GM18499 (cell line): ENCODE measurements at regions not wholly inside any gene's neighbourhood (a gene's known extent, or its start where the extent isn't known, plus 50 kb on each side); places are given as distances from the start of the nearest gene placed in this dataset.

ENCODE experiments used
- ATAC-seq: cut with Tn5 transposase; IDR thresholded peaks from one replicate; pipeline ENCODE4 v1.9.1; 2021; ENCODE audit warnings: moderate number of reproducible peaks; ENCODE audit not compliant: insufficient read depth, unreplicated experiment

DNA sequence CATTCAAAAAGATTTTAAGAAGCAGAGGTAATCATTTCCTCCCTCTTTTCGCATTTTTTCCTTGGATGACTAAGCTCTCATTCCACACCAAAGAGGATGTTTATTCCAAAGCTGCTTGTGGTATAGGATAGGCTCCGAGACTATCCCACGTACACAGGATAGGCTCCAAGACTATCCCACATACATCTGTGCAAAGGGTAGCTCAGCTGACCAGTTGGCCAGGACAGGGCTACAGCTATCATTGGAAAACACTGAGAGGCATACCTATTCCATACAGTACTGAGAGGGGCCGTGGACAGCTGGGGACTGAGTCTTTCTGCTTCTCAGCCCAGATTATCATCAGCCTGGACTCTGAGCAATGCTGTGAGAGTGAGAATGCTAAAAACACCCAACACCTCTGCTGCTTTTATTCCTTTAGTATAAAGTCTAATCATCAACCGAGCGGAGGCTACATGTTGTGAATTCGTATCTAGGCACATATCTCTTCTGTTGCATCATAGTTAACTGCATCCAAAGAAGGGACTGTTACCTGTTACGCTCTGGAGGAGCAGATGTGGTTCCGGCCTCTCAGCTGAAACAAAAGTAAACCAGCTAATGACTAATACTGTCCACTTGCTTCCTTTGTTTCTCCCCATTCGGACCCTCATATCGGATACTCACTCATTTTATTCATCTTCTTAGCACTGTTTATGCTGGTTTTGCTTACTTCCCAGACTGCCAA lies 141.0 kb downstream of the TNFSF18 start:
- ATAC-seq: no peak

DNA sequence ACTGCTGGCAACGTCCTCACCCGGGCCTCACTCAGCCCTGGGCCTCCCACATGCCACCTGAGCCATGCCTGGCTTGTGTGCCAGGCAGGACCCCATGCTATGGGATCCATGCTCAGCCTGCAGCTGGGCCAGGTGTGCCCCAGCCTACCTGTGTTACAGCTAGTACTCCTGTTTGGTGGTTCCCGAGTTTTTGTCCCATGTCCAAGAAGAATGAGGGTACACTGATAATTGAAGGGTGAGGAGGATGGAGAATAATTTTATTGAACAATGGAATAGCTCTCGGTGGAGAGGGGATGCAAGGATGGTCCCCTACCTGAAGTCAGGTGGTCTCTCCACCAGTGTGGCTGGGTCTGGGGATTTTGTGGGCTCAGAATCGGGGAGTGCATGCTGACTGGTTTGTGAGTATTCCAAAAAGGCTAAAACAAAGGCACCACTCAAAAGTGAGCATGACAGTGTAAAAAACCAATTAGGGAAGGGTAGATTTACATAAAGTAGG lies 137.9 kb downstream of the TNFSF18 start:
- no peak for ATAC-seq

DNA sequence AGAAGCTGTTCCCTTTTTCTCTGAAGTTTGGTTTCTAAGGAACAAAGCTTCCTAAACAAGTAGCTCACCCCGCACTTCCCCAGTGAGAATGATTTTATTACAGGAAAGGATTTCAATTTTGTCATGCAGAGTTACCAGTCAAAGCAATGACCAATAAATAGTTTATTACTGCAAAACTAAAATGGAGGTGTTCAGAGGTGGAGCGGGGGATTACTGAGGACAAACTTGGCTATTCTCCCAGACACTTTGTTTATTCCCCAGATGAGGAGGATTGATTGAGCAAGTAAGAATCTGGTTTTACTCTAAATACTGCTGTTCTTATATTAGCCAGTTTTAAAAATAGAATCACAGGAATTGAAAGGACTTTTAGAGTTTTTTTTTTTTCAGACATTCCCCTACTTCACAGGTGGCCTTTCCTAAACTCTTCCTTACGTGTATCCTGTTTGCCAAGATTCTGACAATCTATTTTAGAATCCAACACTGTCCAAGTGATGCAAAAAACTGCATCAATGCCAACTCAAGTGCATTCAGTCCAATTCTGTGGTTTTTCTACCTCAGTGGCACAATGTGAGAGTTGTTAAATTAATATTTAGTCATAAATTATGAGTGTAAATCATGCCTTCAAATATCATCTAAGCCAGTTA lies 136.1 kb downstream of the TNFSF18 start:
- no peak for ATAC-seq

DNA sequence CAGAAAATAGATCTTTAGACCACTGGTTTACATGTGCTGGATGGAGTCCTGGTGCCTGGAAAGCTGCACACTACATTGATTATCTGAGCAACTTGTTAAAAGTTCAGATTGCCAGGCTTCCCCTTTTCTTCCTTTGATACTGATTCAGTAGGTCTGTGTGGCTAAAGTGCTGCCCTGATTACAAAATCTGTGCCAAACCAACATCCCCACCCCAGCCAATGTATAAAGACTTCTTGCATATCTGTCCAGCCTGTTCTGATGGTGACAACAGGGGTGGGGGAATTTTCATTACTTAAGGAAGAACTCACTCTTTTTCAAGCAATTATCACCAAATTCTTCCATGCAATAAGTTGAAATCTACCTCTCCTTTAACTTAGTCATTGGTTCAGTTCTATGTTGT lies 135.5 kb downstream of the TNFSF18 start:
- no peak for ATAC-seq

DNA sequence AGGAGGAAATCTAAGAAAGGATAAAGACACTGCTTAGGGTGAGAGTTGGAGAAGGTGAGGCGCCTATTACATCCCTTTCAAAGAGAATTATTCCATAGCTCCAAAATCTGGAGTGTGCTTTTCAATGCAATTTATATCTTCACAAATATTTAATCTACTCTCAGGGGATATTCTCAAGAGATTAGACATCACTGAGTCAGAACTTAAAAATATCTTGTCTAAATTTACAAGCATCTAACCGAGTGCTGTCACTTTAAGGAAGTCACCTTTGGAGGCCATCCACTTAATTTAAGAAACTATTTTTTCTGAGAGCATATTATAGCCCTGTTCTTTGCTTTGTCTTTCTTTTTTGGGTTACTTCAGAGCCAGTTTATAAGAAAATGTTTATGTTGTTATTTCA lies 134.6 kb downstream of the TNFSF18 start:
- no peak for ATAC-seq

- no peak for ATAC-seq
These were observed 132.8 kb downstream of the TNFSF18 start for GRCh38 chr1:172917972-172918371.

GRCh38 chr1:172918478-172918877 lies 132.3 kb downstream of the TNFSF18 start:
- ATAC-seq: no peak

DNA sequence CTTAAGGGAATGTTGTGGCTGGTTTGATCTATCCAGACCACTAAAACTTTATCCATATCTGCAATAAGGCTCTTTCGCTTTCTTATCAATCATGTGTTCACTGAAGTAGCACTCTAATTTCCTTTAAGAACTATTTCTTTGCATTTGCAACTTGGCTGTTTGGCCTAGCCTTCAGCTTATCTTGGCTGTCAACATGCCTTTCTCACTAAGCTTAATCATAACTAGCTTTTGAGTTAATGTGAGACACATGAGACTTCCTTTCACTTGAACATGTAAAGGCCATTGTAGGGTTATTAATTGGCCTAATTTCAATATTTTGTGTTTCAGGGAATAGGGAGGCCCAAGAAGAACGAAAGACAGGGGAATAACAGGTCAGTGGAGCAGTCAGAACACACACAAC lies 124.7 kb downstream of the TNFSF18 start:
- no peak for ATAC-seq

DNA sequence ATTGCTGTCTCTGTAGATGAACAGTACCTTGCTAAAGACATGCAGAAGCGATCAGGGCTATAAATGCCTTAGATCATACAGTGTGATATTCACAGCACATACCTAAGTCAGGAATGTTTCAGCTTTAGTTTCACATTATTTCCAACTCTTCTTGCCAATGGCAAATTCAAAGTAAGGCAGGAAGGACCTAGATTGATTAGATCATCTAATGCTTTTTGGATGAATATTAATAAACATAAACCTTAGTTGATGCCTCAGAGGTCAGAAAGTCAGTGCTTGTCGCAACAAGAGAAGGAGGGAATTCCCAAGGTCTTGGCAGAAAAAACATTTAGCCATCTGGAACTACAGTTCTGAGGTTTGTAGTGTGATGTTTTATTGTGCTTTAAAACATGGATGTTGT lies 122.3 kb downstream of the TNFSF18 start:
- ATAC-seq: no peak

DNA sequence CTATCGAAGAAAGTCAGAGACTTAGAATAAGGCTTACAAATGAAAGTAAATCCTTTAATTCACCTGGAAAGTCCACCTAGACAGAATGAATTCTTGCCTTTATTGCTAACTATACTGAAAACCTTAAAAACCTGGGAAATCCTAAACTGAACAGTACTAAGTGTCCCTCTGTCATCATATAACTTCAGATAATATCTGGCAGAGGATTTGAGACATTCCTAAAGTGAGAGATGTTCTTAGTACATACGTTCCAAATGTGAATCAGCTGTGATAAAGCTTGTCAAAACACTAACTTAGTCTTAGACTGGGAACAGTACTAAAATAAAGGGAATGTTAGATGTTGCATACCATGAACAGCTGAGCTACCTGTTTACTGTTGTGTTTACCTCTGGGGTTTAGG lies 121.7 kb downstream of the TNFSF18 start:
- no peak for ATAC-seq

GRCh38 chr1:172930142-172930541 lies 120.6 kb downstream of the TNFSF18 start:
- ATAC-seq: no peak

GRCh38 chr1:172931340-172931739 lies 119.4 kb downstream of the TNFSF18 start:
- ATAC-seq: no peak

DNA sequence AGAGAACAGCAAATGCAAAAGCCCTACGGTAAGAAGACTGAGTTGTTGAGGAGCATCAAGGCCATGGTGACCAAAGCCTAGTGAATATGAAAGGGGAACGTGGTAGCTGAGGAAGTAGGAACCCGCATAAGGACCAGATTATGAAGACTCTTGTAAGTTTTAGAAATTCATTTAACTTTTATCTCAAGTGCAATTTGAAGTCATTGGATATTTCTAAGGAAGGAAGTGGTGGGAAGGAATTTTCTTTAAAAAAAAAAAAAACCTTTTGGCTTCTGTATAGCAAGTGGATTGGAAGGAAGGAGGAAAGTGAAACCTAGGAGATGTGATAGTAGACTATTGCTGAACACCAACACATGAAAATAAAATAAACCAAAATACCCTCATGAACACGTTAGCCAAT lies 119.0 kb downstream of the TNFSF18 start:
- no peak for ATAC-seq

DNA sequence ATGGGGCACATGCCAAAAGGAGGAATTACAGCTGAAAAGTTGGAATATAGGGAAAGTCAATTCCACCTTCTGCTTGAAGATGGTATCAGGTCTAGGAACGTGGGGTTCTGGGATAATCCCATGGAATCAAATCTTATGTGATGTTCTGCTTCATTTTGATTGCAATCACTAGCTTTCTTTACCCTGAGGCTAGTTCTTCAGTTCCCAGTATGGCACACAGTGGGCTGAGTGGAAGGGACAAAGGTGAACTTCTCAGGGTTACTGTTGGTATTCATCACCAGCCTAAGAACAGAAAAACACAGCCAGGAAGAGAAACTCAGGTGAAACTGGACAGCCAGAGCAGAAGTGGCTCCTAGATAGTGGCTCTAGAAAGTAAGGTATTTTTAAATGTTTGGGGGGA lies 117.8 kb downstream of the TNFSF18 start:
- no peak for ATAC-seq

- ATAC-seq: no peak
These were observed 116.4 kb downstream of the TNFSF18 start for GRCh38 chr1:172934417-172934762.

- ATAC-seq: no peak
These were observed 115.6 kb downstream of the TNFSF18 start for GRCh38 chr1:172935062-172935592.

DNA sequence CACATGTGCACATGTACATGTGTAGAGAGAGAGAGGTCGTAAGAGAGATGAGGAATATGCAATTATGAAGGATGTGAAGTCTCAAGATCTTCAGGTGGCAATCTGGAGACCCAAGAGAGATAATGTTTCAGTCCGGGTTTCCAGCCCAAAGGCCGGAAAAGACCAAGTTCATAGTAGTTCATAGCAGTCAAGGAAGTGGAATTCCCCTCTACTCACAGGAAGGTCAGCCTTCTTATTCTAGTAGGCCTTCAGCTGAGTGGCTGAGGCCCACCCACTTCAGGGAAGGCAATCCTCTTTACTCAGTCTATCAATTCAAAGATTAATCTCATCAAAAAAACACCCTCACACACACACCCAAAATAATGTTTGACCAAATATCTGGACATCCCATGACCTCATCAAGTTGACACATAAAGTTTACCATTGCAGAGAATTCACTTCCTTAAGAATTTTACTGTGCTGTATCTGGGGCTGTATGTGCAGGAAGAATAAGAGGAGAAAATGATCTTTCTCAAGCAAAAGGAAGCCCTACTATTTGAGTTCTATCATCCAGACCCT lies 114.6 kb downstream of the TNFSF18 start:
- no peak for ATAC-seq

GRCh38 chr1:172938681-172939080 lies 112.1 kb downstream of the TNFSF18 start:
- no peak for ATAC-seq

DNA sequence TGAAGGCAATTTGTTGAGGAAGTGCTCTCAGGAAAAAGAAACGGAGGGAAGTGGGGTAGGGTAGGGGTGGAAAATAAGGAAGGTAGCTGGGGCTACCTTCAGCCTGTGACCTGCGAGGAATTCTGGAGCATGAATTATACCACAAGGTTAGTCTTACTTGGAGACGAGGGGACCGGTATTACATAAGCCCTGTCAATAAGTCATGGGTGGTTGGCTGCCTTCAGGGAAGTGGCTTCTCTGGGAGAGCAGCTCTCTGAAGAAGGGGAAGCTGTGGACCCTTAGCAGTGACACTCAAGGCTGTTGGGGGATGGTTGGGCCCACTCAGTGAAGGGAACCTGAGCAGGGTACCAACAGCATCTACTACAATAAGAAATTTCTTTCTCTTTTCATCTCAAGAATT lies 111.3 kb downstream of the TNFSF18 start:
- no peak for ATAC-seq

DNA sequence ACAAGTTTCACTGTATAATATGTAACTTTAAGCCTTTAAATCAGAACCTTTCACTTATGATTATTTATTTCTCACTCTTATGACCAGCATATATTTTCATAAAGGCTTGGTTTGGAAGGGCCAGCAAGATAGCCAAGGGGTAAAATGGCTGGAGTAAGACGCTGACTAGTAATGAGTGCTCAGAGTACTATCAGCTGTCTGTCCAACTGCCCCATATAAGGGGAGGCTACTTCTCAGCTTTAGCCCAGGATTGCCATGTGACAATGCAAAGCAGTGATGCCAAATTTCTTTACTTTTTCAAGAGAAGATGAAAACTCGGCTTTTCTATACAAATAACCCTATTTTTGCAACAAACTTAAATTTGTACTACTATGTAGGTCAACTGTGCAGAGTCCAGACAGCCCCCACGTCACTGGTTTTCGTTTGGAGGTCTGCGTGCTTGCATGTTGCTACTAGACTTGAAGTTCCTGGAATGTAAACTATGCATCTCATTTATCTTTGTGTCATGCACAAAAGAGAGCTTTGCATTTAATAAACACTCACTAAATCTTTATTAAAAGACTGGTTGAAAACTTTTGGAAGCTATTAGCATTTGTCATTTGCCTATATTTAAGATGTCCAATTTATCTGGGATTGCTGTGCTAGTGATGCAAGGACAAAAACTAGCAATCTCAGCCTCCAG lies 110.4 kb downstream of the TNFSF18 start:
- ATAC-seq: no peak

DNA sequence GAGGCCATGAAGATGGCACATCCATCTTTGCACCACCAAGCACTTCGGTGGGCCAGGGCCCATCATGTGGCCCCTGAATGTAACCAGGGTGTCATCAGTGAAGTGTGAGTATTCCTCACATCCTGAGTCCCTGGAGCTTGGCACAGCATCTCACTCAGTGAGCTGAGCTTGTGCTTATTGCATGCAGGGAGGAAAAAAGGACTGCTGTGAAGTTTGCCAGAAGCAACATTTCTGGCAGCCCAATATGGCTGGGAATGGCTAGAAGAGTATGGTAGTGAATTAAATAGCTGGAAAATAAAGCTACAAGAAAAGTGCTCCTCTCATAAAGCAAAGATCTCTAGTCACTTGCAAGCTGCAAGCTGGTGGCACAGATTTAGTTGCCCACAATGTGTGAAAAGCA lies 109.3 kb downstream of the TNFSF18 start:
- ATAC-seq: no peak
